HL-60 (cell line): ENCODE measurements at regions not wholly inside any gene's neighbourhood (a gene's known extent, or its start where the extent isn't known, plus 50 kb on each side); places are given as distances from the start of the nearest gene placed in this dataset.
"Not testable (repeated sequence)": the region's sequence is repeated elsewhere in the genome, so short reads cannot be mapped to it uniquely, and the experiment has no call there.

Source experiments
- DNase-seq, 2 experiments: peaks; one replicate each; pipeline ENCODE4 v3.0.0-alpha.2; 2010 to 2020; ENCODE audit warnings: low read depth in 1 of 2, low spot score in 1 of 2
- H3K27ac ChIP-seq: fragments of 250-450 bp; sonication (Bioruptor Pico); replicated peaks from 2 replicates; pipeline ENCODE4 v1.5.1; 2020; ENCODE audit warnings: mild to moderate bottlenecking, moderate library complexity
- H3K27me3 ChIP-seq: fragments of 250-450 bp; sonication (Bioruptor Pico); 2 replicates; pipeline ENCODE4 v1.5.1; 2021; ENCODE audit warnings: mild to moderate bottlenecking, moderate library complexity; ENCODE audit not compliant: insufficient read depth, poor library complexity, severe bottlenecking
- H3K4me3 ChIP-seq: replicated peaks from 2 replicates; pipeline ENCODE4 v1.5.1; 2011; ENCODE audit warnings: mild to moderate bottlenecking, control low read depth, low read length; ENCODE audit not compliant: insufficient read depth
- GABPA ChIP-seq: IDR thresholded peaks from 2 replicates; pipeline ENCODE4 v1.6.1; 2012; ENCODE audit warnings: low read depth
- POLR2AphosphoS5 ChIP-seq: IDR thresholded peaks from 2 replicates; pipeline ENCODE4 v1.6.1; 2012; ENCODE audit warnings: low read depth
- SPI1 ChIP-seq: IDR thresholded peaks from 2 replicates; pipeline ENCODE4 v1.6.1; 2012; ENCODE audit warnings: low read depth, mild to moderate bottlenecking, borderline replicate concordance
- TF ChIP-seq, protein P1 (sequence below): IDR thresholded peaks from 2 replicates; pipeline ENCODE4 v1.6.1; 2012; ENCODE audit warnings: low read depth; ENCODE audit not compliant: insufficient replicate concordance
- TF ChIP-seq, protein P2 (sequence below): IDR thresholded peaks from one replicate; pipeline ENCODE4 v1.5.1; 2011; ENCODE audit warnings: low read length, control low read depth, inconsistent platforms; ENCODE audit not compliant: insufficient read depth

DNA sequence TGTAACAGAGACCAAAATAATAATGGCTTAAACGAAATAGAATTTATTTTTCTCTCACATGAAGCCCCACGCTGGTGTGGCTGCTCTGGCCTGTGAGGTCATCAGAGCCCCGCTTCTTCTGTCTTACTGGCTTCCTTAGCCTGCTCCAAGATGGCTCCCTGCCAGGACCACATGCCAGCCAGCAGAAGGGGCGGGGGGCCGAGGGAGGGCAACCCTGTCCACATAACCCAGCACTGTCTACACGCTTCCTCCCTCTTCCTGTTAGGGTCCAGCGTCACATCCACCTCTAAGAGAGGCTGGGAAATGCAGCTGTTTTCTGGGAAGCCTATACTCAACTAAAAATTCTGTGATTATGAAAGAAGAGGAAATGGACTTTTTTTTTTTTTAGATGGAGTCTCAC, 107.9 kb upstream of the DLG1 start:
- no peak for TF ChIP-seq POLR2AphosphoS5
- no peak for TF ChIP-seq SPI1
- no peak for DNase-seq
- Histone ChIP-seq H3K4me3 (no peak overlapping the region), H3K27me3 (no peaks in the 10 kb centered on the region), H3K27ac (no peak overlapping the region)

DNA sequence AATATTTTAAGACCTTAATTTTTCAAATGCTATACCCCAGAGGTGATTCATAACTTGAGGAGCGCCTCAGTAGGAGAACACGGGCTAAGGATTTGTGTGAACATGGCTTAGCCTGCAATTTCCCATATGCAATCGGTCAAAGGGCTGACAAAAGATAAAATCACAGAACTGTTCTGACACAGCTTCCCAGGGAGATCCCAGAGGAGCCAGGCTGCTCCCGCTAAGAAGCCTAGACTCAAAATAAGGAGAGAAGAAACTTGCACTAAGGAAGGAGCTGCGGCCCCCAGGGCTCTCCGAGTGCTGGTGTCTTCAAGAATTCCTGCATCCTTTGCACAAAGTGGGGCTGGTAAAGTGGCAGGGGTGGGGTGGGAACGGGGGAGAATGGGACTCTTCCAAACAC, 106.3 kb upstream of the DLG1 start:
- no peaks in the 10 kb centered on the region for H3K27me3 ChIP-seq
- no peak for DNase-seq

DNA sequence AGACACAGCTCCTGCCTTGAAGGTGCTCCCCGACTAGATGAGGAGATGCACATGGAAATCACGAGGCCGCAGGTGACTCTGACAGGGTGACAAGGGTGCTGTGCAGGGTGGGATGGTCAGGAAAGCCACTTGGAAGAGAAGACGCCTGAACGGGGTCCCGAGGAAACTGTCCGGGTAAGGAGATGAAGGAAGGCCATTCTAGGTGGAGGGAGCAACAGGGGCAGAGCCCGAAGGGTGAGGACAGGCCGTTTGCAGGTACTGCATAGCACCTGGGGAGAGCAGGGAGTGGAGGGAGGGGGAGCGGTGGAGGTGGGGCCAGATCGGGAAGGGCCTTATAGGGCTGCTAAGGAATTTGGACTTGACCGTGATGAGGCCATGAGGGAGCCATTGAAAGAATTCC, 105.6 kb upstream of the DLG1 start:
- DNase-seq: no peak
- Histone ChIP-seq H3K27ac (no peak overlapping the region), H3K27me3 (no peaks in the 10 kb centered on the region), H3K4me3 (no peak overlapping the region)
- TF ChIP-seq, protein P1, sequence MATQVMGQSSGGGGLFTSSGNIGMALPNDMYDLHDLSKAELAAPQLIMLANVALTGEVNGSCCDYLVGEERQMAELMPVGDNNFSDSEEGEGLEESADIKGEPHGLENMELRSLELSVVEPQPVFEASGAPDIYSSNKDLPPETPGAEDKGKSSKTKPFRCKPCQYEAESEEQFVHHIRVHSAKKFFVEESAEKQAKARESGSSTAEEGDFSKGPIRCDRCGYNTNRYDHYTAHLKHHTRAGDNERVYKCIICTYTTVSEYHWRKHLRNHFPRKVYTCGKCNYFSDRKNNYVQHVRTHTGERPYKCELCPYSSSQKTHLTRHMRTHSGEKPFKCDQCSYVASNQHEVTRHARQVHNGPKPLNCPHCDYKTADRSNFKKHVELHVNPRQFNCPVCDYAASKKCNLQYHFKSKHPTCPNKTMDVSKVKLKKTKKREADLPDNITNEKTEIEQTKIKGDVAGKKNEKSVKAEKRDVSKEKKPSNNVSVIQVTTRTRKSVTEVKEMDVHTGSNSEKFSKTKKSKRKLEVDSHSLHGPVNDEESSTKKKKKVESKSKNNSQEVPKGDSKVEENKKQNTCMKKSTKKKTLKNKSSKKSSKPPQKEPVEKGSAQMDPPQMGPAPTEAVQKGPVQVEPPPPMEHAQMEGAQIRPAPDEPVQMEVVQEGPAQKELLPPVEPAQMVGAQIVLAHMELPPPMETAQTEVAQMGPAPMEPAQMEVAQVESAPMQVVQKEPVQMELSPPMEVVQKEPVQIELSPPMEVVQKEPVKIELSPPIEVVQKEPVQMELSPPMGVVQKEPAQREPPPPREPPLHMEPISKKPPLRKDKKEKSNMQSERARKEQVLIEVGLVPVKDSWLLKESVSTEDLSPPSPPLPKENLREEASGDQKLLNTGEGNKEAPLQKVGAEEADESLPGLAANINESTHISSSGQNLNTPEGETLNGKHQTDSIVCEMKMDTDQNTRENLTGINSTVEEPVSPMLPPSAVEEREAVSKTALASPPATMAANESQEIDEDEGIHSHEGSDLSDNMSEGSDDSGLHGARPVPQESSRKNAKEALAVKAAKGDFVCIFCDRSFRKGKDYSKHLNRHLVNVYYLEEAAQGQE: no peak
- no peak for TF ChIP-seq GABPA
- TF ChIP-seq, protein P2, sequence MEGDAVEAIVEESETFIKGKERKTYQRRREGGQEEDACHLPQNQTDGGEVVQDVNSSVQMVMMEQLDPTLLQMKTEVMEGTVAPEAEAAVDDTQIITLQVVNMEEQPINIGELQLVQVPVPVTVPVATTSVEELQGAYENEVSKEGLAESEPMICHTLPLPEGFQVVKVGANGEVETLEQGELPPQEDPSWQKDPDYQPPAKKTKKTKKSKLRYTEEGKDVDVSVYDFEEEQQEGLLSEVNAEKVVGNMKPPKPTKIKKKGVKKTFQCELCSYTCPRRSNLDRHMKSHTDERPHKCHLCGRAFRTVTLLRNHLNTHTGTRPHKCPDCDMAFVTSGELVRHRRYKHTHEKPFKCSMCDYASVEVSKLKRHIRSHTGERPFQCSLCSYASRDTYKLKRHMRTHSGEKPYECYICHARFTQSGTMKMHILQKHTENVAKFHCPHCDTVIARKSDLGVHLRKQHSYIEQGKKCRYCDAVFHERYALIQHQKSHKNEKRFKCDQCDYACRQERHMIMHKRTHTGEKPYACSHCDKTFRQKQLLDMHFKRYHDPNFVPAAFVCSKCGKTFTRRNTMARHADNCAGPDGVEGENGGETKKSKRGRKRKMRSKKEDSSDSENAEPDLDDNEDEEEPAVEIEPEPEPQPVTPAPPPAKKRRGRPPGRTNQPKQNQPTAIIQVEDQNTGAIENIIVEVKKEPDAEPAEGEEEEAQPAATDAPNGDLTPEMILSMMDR: no peak
- no peak for TF ChIP-seq POLR2AphosphoS5
- TF ChIP-seq SPI1: no peak

More for the DNA sequence above, 106.3 kb upstream of the DLG1 start:
- TF ChIP-seq, protein P1: no peak
- TF ChIP-seq POLR2AphosphoS5: no peak
- TF ChIP-seq SPI1: no peak
- TF ChIP-seq, protein P2: no peak
- TF ChIP-seq GABPA: no peak
- Histone ChIP-seq H3K4me3 (no peak overlapping the region), H3K27ac (no peak overlapping the region)

DNA sequence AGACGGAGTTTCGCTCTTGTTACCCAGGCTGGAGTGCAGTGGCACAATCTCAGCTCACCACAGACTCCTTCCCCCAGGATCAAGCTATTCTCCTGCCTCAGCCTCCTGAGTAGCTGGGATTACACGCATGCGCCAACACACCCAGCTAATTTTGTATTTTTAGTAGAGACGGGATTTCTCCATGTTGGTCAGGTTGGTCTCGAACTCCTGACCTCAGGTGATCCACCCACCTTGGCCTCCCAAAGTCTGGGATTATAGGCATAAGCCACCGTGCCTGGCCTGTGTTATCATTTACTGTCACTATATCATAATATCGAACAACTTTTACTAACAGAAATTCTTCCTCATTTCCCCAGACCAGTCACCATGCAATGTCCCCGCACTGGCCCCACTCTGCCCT, 104.0 kb upstream of the DLG1 start:
- not testable (repeated sequence) for H3K4me3 ChIP-seq, H3K27me3 ChIP-seq, DNase-seq, H3K27ac ChIP-seq

DNA sequence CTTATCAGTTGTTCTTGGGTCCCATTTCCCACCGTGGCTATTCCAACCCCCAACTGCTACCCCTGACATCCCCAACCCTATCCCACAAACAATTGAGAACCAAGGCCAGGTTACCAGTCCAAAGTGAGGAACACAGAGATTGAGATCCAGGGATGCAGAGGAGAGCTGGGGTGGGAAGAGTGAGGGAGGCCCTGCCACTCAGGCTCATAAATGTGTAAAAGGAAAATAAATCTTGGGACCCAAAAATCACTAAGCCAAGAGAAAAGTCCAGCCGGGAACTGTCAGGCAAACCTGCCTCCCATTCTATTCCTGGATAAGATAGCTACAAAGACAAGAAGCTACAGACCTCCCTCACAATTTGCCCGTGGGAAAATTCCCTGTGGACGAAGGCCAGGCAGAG, 101.1 kb upstream of the DLG1 start:
- Histone ChIP-seq H3K4me3 (no peak overlapping the region), H3K27me3 (no peaks in the 10 kb centered on the region), H3K27ac (no peak overlapping the region)
- DNase-seq: no peak
- TF ChIP-seq, protein P1: no peak
- TF ChIP-seq POLR2AphosphoS5 (no peak), GABPA (no peak), SPI1 (no peak)
- TF ChIP-seq, protein P2: no peak
